UCSD-AML1 (cell line): ENCODE measurements at regions not wholly inside any gene's neighbourhood (a gene's known extent, or its start where the extent isn't known, plus 50 kb on each side); places are given as distances from the start of the nearest gene placed in this dataset.
A peak's percentile ranks its signal among the peaks of the same experiment; 100 is the strongest.

Source experiments
- DNase-seq: peaks from one replicate; lab custom pipeline; 2025; ENCODE audit not compliant: unreplicated experiment; lab: John Stamatoyannopoulos, UW

GRCh38 chr2:139077099-139077737 lies 297.0 kb upstream of the NXPH2 start:
- no peak for DNase-seq

- no peak for DNase-seq
These were observed 287.7 kb upstream of the NXPH2 start for GRCh38 chr2:139067874-139068273.

- no peak for DNase-seq
These were observed 286.9 kb upstream of the NXPH2 start for GRCh38 chr2:139067072-139067471.

GRCh38 chr2:139064159-139064558 lies 284.0 kb upstream of the NXPH2 start:
- DNase-seq: no peak

GRCh38 chr2:139059617-139060016 lies 279.4 kb upstream of the NXPH2 start:
- no peak for DNase-seq

- no peak for DNase-seq
These were observed 275.0 kb upstream of the NXPH2 start for GRCh38 chr2:139055202-139055601.

GRCh38 chr2:139048017-139048416 lies 267.8 kb upstream of the NXPH2 start:
- no peak for DNase-seq

GRCh38 chr2:139045524-139045923 lies 265.3 kb upstream of the NXPH2 start:
- DNase-seq: no peak

GRCh38 chr2:139034064-139034463 lies 253.9 kb upstream of the NXPH2 start:
- DNase-seq: no peak

- no peak for DNase-seq
These were observed 253.1 kb upstream of the NXPH2 start for GRCh38 chr2:139033300-139033699.

- peak; percentile 29 for DNase-seq
These were observed 251.5 kb upstream of the NXPH2 start for GRCh38 chr2:139031722-139032121.

- DNase-seq: no peak
These were observed 240.1 kb upstream of the NXPH2 start for GRCh38 chr2:139020287-139020686.

GRCh38 chr2:139018252-139018651 lies 238.1 kb upstream of the NXPH2 start:
- DNase-seq: no peak

GRCh38 chr2:139007130-139007529 lies 226.9 kb upstream of the NXPH2 start:
- no peak for DNase-seq

- no peak for DNase-seq
These were observed 220.1 kb upstream of the NXPH2 start for GRCh38 chr2:139000131-139000785.

- no peak for DNase-seq
These were observed 217.8 kb upstream of the NXPH2 start for GRCh38 chr2:138997856-138998517.

- DNase-seq: no peak
These were observed 217.2 kb upstream of the NXPH2 start for GRCh38 chr2:138997346-138997745.

- no peak for DNase-seq
These were observed 214.3 kb upstream of the NXPH2 start for GRCh38 chr2:138994502-138994901.

- DNase-seq: no peak
These were observed 205.7 kb upstream of the NXPH2 start for GRCh38 chr2:138985881-138986280.

- no peak for DNase-seq
These were observed 199.1 kb upstream of the NXPH2 start for GRCh38 chr2:138979131-138979785.

GRCh38 chr2:138974651-138975050 lies 194.5 kb upstream of the NXPH2 start:
- DNase-seq: no peak

GRCh38 chr2:138964418-138964817 lies 184.2 kb upstream of the NXPH2 start:
- no peak for DNase-seq
